T follicular helper cell (primary cell): ENCODE measurements at regions not wholly inside any gene's neighbourhood (a gene's known extent, or its start where the extent isn't known, plus 50 kb on each side); places are given as distances from the start of the nearest gene placed in this dataset.

Experiments
- DNase-seq: peaks from one replicate; pipeline ENCODE4 v3.0.0-alpha.2; 2020; ENCODE audit warnings: low read depth

DNA sequence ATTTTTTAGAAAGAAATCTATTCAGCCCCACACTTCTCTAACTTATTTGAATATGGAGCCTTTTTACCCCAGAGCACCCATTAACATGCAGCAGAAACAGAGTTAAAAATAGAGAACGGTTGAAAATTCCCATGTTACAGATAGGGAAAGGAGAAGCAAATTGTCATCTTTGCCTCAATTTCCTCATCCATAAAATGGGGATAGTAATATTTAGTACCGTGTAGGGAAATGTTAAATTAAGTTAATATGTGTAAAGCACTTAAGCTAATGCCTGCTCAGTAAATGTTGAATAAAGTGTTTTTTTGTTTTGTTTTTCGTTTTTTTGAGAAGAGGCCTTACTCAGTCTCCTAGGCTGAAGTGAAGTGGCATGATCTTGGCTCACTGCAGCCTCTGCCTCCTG lies 50.3 kb downstream of the NAV1 start:
- no peak for DNase-seq

DNA sequence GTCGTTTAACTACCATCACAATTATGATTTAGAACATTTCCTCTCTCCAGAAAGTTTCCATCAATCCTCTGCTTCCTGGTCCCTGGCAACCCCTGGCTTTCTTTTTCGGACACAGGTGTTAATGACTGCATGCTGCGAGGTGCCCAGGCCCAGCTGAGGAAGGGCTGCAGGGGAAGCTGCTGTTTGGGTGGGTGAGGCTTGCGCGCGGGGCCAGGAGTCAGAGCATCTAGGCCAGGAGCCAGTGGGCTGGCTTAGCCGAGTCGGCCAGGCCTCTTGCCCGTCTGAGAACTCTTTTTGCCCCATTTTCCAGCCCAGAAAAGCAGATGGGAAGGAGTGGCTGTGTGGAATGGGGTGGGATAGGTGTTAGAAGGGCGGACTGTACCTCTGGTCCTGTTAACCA lies 51.5 kb downstream of the NAV1 start:
- no peak for DNase-seq

DNA sequence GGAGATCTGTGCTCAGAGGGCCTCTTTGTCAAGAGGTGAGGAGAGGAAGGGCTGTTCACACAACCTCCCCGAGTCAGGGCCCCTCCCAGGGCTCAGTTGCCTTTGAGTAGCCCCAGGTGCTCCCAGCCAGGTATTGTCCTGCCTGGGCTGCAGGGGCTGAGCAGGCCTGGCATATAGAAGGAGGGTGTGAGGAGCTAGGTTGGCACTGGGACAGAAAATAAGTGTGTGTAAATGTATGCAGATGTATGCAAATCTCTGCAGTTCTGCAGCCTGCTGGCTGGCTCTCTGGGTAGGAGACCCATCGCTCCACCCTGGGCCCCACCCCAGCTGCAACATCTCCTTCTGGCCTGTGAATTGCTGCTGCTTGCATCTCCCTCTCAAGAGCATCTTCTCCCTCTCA lies 52.4 kb downstream of the NAV1 start:
- DNase-seq, result no peak

DNA sequence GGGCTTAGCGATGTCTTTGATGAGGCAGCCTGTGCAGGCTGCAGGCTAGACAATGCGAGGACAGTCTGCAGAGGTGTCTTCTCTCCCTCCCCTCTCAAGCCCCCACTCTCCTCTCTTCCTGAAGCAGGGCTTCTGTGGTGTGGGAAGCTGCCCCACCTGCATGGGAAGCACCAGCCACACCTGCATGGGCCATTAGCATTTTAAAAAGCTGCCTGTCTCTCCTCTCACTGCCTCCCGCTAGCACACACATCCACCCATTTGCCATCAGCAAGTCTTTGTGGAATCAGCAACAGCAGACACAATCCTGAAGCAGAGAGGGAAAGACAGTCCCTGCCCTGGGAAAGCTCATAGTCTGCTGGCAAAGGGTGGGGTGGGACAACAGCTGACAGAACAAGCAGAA lies 53.1 kb downstream of the NAV1 start:
- DNase-seq, result no peak

DNA sequence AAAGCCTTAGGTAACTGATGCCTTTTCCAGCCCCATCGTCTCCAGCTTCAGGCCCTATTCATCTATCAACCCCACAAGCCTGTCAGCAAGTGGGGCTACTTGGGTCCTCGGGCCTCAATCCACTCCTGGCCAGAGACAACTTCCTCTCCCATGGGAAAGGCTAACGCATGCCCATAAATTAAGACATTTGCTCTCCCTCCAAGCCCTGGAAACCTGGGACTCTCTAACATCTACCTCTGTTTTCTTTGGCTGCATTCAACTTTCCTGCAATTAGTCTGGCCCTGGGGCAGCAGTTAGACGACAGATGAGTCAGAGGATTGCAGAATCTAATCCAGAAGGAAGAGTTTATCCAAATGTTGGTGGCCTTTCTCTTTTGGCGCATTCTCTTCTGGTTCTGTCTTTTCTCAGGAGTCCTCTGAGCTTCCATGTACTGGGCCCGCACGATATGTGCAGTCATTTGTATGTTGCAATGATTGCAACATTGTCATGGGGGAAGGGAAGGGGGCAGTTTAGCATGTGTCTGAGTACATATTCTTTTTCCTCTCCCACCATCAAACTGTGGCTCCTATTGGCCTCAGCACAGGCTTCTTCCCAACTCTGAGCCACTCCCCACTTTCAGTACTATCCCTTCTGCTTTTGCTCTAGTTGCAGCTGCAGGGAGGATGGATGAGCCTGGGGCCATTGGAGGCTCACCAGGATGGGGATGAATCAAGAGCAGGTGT lies 54.4 kb downstream of the NAV1 start:
- no peak for DNase-seq

DNA sequence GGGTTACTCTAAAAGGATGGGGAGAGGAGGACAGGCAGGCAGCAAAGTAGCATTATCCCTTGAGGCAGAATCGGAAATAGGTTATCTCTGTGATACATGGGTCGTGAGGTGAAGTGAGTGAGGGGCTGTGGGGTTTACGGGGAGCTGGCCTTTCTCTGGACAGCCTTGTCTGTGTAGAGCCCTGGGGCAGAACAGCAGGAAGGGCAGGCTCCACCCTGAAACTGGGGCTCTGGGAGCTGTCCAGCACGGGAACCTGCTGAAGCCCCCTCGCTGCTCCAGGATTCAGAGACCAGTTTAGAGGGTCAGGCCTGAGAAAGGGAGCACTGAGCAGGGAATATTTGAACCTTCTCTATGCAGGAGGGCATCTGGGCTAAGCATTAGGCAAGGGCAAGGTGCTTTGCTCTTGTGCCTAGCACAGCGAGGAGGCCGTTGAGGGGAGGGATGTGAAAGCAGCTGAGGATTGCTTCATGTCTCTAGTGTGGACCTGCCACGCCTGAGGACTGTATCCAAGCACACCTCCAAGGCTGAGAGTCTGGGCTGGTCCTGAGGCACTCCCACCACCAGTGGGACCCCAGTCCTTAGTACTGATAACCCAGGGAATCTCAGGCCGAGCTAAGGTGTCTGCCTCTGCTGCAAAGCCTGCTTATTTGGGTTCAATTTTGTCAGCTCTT lies 55.8 kb downstream of the NAV1 start:
- no peak for DNase-seq

DNA sequence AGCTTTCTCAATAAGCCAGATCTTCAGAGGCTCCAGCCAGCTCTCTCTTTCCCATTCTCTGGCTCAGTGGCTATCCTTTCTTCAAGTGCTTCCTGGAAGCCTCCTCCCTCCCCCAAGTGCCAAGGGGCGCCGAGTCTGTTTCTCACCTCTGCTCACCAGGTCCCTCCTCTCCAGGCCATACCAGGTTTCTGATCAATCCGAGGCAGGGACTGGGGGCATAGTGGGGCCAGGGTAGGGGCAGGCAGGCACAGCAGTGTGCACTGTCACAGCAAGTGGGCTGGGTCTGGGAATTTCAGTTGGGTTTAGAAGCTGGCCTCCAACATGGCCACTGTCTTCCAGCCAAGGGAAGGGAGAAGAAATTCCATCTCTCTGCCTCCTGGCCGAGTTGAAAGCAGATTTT lies 56.5 kb downstream of the NAV1 start:
- DNase-seq, result no peak

DNA sequence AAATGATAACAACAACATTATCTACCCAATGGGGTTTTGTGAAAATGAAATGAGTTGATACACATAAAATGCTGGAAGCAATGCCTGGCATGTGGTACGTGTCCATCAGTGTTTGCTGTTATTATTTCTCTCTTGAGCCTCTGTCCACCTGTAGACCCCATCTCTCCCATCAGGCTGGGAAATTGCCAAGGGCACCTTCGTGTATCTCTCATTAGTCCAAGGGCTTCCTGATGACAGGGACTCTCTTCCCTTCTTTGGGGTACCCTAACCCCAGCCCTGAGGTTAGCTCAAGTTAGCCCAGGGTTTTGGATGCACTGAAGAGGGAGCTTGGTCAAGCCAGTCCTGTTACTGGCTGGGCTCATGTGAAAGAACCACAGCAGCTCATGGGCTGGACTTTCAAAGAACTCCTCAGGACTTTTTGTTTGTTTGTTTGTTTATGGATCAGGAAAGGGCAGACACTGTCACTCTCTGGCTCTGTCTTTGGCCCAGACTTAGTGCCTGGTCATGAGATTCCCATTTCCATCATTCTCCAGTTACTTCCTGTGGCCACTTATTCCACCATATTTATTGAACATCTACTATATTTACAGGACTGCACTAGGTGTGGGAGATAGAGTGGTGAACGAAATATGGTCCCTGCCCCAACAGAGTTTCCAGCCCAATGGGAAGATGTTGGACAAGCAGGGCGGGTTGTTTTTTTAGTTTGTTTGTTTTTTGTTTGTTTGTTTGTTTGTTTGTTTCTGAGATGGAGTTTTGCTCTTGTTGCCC lies 57.4 kb downstream of the NAV1 start:
- DNase-seq, result no peak

DNA sequence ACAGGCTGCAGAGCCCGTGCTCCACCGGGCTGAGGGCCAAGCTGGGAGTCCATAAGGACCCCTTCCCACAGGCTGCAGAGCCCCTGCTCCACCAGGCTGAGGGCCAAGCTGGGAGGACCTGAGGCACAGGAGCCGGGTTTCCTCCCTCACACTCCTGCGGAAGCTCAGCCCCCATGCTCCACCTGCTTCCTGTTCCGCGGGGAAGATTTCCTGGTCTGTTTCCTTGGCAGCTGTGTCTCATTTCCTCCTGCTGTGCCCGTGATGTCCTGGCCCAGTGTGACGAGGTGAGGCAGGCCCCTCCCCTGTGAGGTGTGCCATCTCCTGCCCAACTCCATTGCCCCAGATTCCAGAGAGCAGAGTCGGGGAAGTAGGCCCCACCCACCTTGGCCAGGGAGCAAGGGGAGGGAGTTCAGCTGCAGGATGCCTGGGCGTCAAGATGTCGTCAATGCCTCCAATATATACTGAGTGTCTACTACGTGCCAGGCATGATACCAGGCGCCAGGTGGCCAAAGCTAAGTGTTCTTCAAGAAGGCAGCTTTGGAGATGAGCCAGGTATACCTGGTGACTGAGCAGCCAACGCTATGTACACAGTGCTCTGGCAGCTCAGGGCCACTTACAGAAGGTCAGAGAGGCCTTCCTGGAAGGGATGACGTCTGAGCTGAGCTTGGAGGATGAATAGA lies 58.8 kb downstream of the NAV1 start:
- no peak for DNase-seq

DNA sequence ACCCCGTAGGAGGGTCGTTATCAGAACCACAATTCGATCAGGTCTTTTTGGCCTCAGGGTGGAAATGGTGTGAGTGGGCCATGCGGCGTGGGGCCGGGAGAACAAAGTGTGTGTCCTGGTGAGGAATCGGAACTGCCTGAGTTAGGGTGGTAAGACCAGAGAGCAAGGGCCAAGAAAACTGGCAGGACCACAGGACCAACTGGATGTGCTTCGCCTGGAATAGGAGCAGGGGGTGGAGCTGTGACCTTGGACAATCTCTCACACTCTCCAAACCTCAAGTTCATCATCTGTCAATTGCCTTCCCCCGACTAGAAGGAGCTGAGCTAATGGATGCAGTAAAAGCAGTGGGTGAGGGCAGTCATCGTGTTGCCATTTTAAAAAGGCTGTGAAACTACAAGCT lies 59.5 kb downstream of the NAV1 start:
- no peak for DNase-seq

DNA sequence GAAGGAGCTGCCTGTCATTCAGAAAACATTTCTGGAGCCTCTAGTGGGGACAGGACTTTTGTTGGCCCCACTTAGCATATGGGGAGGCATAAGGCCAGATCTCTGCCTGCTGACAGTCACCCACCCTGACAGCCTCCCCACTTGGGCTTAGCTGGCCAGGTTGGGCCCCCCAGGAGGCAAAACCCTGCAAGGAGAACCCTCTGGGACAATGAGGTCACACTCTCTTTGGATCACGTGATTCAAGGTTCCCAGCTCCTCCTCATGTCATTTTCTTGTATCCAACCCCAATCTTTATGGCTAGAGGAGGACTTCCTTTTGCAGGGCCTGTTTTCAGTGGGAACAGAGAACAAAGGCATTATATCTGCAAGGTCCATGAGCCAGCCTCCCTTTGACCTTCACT lies 60.0 kb downstream of the NAV1 start:
- no peak for DNase-seq

DNA sequence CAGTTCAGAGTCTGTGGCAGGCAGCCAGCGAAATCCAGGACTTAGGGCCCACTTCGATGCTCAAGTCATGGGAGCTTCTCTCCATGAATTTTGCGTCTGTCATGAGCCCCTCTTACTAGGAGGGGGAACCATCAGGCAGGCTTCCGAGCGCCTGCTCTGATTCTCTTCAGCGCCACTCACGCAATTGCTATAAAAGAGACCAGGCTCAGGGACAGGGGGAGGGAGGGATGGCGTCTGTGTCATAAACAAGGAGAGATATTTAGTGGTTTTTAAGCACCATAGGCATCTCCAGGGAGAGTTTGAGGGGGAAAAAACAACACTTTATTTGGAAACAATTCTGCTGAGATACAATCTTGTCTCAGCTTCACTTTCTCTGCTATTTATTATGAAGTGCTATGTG lies 60.6 kb downstream of the NAV1 start:
- DNase-seq, result no peak

DNA sequence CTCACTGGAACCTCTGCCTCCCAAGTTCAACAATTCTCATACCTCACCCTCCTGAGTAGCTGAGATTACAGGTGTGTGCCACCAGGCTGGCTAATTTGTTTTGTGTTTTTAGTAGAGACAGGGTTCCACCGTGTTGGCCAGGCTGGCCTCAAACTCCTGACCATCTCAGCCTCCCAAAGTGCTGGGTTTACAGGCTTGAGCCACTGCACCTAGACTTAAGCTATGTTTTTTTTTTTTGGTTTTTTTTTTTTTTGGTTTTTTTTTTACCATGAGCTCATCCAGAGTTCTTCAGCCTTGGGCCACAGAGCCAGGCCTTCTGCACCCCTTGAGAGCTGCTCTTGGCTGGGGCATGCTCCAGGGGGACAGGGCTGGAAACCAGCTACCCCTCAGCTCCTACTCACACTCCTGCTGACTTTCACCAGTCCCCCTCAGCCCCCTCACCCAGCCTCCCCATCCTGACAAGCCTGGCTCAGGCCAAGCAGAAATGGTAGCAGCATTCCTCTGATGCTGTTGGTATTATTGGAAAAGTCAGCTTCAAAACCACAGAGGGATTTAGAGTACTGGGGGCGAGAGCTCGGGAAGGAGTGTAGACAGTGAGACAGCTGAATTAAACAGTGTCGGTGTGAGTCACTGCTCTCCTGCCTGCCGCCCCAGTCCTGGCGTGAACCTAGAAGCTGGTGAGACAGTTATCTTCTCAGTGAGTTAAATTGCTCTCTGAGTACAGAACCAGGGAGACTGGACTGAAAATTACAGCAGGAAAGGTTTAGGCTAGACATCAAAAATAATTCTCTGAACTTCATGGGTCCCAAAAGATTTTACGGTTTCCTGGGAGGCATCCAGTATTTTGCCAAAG lies 63.7 kb downstream of the NAV1 start:
- no peak for DNase-seq

DNA sequence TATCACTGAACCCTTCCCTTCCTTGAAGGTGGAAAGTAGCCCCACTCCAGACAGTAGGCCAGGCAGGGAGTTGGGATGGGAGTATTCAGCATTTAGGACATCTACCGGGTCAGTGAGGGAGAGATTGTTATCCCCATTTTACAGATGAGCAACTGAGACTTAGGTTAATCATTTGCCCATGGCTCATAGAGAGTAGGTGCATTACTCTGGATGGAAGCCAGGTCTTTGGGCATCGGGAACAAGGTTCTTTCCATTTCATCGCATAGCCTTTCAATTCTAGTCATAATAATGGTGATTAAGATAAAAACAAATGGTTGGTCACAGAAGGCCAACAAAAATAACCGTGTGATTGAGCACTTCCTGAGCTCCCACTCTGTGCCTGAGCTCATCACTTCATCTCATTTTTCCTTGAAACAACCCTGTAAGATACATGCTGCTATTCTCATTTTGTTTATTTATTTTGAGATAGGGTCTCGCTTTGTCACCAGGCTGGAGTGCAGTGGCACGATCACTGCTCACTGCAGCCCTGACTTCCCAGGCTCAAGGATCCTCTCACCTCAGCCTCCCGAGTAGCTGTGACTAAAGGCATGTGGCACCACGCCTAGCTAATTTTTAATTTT lies 64.8 kb downstream of the NAV1 start:
- no peak for DNase-seq

DNA sequence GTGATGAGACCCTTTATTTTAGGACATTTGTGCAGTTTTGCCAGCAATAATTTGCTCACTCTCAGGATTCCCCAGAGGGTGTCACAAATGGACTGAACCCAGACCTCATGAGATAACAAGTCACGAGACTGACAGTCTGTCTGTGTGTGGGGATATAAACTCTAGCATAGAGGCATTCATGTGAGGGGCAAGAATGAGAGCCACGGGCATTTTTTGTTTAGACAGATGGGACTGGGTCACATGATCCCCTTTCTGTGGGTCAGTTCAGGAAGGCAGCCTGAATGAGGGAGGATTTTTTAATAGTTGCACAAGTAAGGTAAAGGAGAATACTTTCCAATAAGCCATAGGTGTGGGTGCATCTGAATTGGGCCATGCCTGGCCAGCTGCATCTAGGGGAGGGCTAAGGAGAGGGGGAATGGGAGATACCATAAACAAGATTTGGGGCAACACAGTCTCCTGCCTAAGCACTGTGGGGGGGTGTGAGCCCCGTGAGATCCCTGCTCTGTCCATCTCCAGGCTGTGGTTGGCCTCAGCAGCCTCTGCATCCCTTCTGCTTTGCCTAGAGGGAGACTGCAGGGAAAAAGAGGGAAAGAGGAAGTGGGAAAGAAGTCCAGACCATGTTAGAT lies 66.6 kb downstream of the NAV1 start:
- no peak for DNase-seq

DNA sequence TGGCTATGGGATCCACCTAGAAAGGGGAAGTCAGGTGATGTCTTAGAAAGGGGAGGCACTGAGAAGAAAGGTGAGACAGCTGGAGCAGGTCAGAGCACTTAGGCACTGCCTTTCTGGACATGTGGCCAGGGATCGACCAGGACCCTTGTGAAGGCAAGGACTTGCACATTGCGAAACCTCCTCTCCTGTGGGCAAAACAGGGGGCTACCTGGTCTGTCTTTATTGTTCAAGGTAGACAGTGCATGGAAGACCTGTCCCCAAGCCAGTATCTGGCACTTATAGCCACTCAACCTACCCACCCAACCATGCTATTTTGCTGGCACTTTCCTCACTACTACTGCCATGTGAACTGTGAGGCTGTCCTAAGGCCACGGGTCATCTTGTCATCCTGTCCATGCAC lies 67.2 kb downstream of the NAV1 start:
- DNase-seq, result no peak

DNA sequence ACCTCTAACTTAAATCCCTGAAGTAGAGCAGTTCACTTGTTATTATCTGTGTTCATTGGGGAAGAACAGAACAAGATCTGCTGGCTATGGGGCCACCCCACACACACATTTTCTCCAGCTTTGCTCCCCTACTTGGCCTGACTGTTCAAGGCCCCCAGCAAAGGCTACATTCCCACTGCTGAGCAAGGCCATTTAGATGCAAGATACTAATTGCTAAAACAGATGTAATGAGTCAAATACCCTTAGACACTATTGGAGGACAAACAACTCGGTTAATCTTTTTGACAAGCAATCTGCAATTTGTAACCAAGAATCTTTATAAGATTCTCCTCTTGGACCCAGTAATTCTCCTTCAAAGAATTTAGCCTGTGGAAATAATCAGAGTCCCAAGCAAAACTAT lies 67.7 kb downstream of the NAV1 start:
- no peak for DNase-seq

DNA sequence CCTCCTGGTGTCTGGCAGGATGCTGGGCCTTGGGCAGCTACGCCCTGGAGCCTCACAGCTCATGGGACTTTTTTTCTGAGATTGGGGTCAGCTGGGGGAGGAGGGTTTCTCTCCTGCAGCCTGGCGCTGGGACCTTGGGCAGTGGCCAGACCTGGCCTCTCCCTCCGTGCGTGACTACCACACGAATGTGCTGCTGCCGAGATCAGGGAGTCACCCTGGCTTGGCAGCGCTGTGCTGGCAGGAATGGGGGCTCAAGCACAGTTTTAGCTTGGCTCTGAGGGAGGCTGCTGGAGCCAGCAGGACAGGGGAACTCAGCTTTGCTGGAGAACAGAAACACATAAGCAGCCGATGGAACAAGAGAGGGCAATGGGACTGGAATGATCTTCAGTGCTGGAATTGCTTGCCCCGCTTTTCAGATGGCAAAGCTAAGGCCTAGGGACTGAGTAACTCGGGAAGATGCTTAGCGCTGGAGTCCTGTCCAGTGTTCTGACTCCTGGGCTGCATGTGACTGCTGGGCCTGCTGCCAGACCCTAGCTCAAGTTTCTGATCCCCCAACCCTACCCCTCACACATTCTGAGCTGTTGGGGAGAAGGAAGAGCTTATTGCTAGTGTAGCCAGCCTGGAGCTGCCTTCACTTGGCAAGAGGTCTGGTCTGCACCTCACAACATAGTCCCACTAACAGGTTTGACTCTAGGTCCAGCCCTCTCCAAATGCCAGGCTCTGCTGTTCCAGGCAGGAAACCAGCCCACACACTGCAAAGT lies 69.9 kb downstream of the NAV1 start:
- no peak for DNase-seq

DNA sequence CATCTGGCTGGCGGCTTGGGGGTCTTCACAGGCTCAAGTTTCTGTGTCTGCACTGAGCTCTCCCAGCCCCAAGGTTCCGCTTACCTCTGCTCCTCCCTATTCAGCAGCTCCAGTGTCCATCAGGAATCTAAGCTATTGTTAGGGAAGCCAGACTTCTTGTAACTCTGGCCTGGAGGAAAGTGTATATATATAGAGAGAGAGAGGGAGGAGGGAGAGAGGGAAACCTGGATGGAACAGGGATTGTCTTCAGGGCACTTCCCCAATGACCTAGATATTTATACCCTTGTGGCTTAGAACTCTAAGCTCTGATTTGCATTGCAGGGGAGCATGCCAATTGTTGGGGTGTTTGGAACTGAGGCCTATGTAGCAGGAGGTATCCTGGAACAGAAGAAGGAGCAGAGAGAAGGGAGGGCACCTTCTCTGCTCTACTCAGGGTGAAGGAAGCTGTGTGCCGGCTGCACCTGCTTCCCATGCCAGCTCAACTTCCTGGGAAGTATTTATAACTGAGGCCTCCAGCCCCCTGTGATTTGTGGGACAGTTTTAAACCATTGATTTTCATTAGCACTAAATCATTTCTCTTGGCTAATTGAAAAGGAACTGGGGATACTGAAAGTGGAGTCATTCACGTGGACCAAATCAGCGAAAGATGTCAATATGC lies 70.9 kb downstream of the NAV1 start:
- no peak for DNase-seq
